RWPE1 (cell line): ENCODE measurements at regions not wholly inside any gene's neighbourhood (a gene's known extent, or its start where the extent isn't known, plus 50 kb on each side); places are given as distances from the start of the nearest gene placed in this dataset.

Experiments
- CTCF ChIA-PET: fragments of 350-600 bp; sonication (Branson Sonifier 250); formaldehyde crosslinking; extraction: SDS; loops from one replicate; lab custom pipeline; 2021; lab: Yijun Ruan, JAX
- POLR2A ChIA-PET: fragments of 400-600 bp; formaldehyde crosslinking; extraction: SDS; loops from one replicate; lab custom pipeline; 2020; ENCODE audit warnings: antibody characterized with exemption; ENCODE audit not compliant: low non-redundant PET; lab: Yijun Ruan, JAX
- DNase-seq: peaks from one replicate; pipeline ENCODE4 v3.0.0; 2012; ENCODE audit warnings: low spot score
- H3K27ac ChIP-seq: fragments of 450-650 bp; 2 replicates; pipeline ENCODE4 v1.5.1; 2017
- CTCF ChIP-seq: fragments of 450-650 bp; conservative IDR thresholded peaks from 2 replicates; pipeline ENCODE4 v1.5.1; 2017; ENCODE audit warnings: low read depth, mild to moderate bottlenecking

DNA sequence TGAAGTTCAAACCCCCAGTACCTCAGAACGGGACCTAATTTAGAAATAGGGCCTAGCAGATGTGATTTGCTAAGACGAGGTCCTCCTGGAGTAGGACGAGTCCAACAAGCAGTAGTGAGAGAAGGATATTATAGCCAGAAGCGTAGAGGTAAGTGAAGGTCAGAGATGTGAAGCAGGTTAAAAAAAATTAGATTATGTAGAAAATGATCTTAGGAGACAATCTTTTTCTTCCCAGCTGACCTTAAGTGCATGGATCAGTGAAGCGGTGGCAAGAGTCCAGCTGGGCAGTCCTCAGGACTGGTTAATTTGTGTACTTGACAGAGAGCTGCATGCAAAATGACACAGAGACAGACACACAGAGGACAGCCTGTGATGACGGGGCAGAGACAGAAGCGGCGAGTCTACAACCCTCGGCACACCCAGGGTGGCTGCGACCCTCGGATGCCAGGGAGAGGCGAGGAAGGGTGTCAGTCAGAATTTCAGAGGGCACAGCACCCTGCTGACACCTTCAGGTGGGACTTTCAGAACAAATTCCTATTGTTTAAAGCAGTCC is 131.4 kb upstream of the IRX4 start:
- no peak for TF ChIP-seq CTCF
- CTCF ChIA-PET, result no interaction called here
- POLR2A ChIA-PET, result no interaction called here
- no peak overlapping the region for H3K27ac ChIP-seq
- no peak for DNase-seq

DNA sequence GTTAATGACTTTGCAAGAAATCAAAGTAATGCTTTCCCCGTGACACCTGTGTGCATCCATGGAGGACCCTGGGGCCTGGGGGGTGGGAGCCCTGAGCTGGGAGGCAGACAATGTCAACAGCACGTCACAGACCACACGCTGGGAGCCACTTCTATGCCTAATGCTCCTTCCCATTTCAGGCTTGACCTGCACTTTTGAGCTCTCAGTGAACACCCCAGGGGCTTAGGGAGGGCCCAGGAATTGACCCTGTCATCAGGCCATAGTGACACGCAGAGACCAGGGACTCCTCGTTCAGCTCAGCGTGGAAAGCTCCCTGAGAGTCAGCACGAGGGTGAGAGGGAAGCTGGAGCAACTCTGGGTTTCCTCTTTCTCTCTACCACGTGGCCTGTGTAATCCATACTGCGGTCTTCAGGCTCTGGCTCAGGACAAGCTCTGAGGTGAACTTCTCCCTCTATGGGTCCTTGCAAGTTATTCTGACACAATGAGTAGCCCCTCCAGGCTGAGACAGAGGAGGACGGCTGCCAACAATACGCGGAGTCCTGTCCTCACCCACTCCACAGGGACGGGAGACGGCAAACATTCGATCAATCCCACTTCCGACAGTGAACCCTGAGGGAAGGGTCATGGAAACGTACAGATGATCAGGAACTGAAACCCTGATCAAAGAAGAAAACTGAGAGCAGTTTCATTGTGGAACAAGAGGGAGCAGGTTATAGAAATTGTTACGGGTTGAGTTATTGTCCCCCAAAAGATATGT is 130.8 kb upstream of the IRX4 start:
- POLR2A ChIA-PET, result no interaction called here
- CTCF ChIA-PET, result interaction anchor here (0.6 kb wide), 2 partner anchors 132 to 388 kb away, joined by 3 read pairs; no protein-coding TSS in a partner anchor
- no peak overlapping the region for H3K27ac ChIP-seq
- TF ChIP-seq CTCF, result no peak
- DNase-seq, result no peak

DNA sequence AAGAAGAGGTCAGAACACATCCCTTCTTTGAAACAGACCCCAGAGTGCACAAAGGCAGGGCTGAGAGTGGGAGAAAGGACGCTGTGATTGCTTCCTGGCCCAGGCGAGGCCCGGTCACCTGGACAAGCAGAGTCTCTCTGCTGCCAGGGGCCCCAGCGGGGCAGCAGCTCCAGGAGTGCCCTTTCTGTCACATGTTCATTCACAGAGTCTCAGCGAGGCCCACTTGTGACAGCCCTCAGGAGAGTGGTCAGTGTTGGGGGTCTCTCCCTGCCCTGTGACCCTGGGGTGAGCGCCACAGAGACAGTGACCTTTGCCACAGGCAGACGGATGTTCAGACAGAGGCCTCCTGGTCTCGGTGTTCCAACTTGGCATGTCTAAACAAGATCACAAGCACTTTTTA is 130.2 kb upstream of the IRX4 start:
- no peak overlapping the region for H3K27ac ChIP-seq
- TF ChIP-seq CTCF, result no peak
- CTCF ChIA-PET, result interaction anchor here (0.6 kb wide), 1 partner anchor 389 kb away, joined by 3 read pairs; no protein-coding TSS in a partner anchor

GRCh38 chr5:2011481-2012411 is 129.0 kb upstream of the IRX4 start:
- no peak for DNase-seq
- TF ChIP-seq CTCF, result no peak
- CTCF ChIA-PET, result no interaction called here
- peak overlapping the region; percentile 11; the same call in 1 of the 2 replicates for H3K27ac ChIP-seq
- POLR2A ChIA-PET, result no interaction called here

More for the DNA sequence above, 130.2 kb upstream of the IRX4 start:
- POLR2A ChIA-PET, result no interaction called here
- no peak for DNase-seq

DNA sequence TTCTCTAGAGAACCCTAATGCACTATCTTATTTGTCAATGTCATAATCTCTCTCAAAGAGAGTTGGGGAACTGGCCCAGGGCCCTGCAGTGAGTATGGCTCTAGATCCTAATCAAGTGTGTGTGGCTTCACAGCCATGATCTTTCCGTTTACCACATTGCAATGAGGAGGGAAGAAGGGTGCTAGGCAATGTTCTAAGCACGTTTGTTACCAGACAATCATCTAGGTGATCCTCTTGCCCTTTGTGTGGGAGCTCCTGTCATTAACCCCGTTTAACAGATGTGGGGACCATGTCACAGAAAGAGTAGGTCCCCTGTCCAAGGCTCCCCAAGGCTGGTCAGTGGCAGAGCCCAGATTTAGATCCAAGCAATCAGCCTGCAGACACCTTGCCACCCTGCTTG is 128.2 kb upstream of the IRX4 start:
- H3K27ac ChIP-seq, result no peak overlapping the region
- no peak for DNase-seq
- POLR2A ChIA-PET, result no interaction called here

More for the DNA sequence above, 128.2 kb upstream of the IRX4 start:
- TF ChIP-seq CTCF, result no peak
- CTCF ChIA-PET, result no interaction called here
